AG09319 (cell line): ENCODE measurements at regions not wholly inside any gene's neighbourhood (a gene's known extent, or its start where the extent isn't known, plus 50 kb on each side); places are given as distances from the start of the nearest gene placed in this dataset.
"Not testable (repeated sequence)": the region's sequence is repeated elsewhere in the genome, so short reads cannot be mapped to it uniquely, and the experiment has no call there.

Experiments
- DNase-seq: peaks from one replicate; pipeline ENCODE4 v3.0.0-alpha.2; 2010; ENCODE audit warnings: low read depth; ENCODE audit errors: extremely low read depth
- CTCF ChIP-seq: IDR thresholded peaks from 2 replicates; pipeline ENCODE4 v1.5.1; 2011; ENCODE audit warnings: low read depth, mild to moderate bottlenecking, inconsistent platforms, low read length, moderate library complexity

- no peak for TF ChIP-seq CTCF
- peak; percentile 84 for DNase-seq
Observed at GRCh38 chr9:108049026-108049607, 559.5 kb upstream of the KLF4 start.

- no peak for TF ChIP-seq CTCF
Observed at GRCh38 chr9:108048406-108049025, 558.9 kb upstream of the KLF4 start.

GRCh38 chr9:108047777-108048176, 558.2 kb upstream of the KLF4 start:
- DNase-seq = not testable (repeated sequence)

More at GRCh38 chr9:108048406-108049025, 558.9 kb upstream of the KLF4 start:
- no peak for DNase-seq

GRCh38 chr9:108047264-108047663, 557.7 kb upstream of the KLF4 start:
- no peak for DNase-seq
- TF ChIP-seq CTCF = no peak

- DNase-seq = no peak
- no peak for TF ChIP-seq CTCF
Observed at GRCh38 chr9:108045851-108046250, 556.3 kb upstream of the KLF4 start.

GRCh38 chr9:108043585-108043984, 554.0 kb upstream of the KLF4 start:
- DNase-seq = no peak
- TF ChIP-seq CTCF = no peak

- no peak for DNase-seq
- TF ChIP-seq CTCF = no peak
Observed at GRCh38 chr9:108041551-108041950, 552.0 kb upstream of the KLF4 start.

- no peak for TF ChIP-seq CTCF
- no peak for DNase-seq
Observed at GRCh38 chr9:108040783-108041182, 551.2 kb upstream of the KLF4 start.
